NT2/D1 (cell line): ENCODE measurements at regions not wholly inside any gene's neighbourhood (a gene's known extent, or its start where the extent isn't known, plus 50 kb on each side); places are given as distances from the start of the nearest gene placed in this dataset.

ENCODE experiments used
- SUZ12 ChIP-seq: IDR thresholded peaks from 2 replicates; pipeline ENCODE4 v1.6.1; 2011; ENCODE audit not compliant: insufficient read length, insufficient read depth; ENCODE audit errors: extremely low read depth
- YY1 ChIP-seq: IDR thresholded peaks from 2 replicates; pipeline ENCODE4 v1.6.1; 2011; ENCODE audit not compliant: insufficient read length, insufficient read depth
- ZNF274 ChIP-seq: IDR thresholded peaks from 2 replicates; pipeline ENCODE4 v1.6.1; 2011; ENCODE audit warnings: mild to moderate bottlenecking, low read depth, low read length

DNA sequence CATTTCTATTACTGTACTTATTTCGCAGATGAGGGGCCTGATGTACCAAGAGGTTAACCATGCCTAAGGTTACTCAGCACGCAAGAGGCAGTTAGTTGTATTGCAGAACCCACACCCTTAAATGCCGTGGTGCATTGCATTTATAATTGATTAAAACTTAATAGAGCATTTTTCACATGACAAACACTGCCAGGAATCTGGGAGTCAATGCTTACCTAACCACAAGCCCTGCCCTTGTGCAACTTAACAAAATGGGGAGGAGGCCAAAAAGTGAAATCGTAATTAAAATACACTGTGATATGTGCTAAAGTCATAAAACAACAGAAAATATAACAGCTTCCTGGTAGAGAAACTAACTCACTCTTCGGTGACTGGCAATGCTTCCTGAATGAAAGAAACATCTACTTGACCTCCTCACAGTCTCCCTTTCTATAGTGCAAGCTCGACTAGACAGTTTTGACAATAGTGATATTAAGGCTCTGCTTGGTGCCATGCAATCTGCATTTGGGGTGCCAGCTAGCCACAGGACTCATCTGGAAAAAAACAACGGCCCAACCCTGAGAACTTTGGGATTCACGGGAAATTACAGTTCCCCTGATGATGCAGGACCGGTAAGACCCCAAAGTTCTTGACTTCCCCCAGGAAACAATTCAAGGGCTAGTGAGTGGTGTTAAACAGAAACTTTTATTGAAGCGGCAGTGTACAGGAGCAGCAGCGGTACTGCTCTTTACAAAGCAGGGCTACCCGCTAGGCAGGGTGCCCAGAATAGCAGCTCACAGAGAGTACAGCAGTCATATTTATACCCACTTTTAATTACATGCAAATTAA, 612.4 kb downstream of the TNS3 start:
- TF ChIP-seq SUZ12 (no peak), YY1 (no peak), ZNF274 (no peak)
